ENCODE measurements at regions not wholly inside any gene's neighbourhood (a gene's known extent, or its start where the extent isn't known, plus 50 kb on each side); places are given as distances from the start of the nearest gene placed in this dataset.

DNA sequence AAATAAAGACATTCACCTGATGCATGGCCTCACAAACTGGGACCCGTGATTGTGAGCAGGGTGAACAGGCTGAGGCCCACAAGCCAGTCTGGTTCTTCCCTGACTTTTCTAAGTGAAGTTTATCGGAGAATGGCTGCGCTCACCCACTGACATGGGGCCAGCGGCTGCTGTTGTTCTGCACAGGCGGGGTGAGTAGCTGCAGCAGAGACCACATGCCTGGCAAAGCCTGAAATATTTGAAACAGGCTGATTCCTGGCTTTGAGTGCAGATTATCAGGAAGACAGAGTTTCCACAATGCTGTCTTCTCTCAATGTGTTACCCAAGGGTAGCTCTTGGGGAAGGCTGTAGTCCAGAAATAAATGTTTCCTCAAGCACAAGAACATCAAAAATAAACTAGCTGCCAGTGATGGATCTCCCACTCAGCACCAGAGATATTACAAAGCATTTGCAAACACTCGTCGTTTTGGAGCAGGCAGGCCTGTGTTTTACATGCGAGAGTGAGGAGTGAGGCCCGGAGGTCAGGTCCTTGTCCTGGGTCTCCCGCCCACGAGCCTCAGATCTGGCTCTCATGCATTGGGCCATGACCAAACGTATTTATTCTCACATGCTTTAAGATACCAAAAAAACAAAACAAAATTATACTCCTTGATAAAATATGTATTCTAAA, 647.1 kb downstream of the GALR1 start:
- no peak for ATAC-seq (ENCODE audit: low FRiP score)
- no peaks in the 10 kb centered on the region for H3K36me3 ChIP-seq (ENCODE audit: control insufficient read depth in 1 of 2, insufficient read depth in 2 of 2, low read length in 1 of 2)

DNA sequence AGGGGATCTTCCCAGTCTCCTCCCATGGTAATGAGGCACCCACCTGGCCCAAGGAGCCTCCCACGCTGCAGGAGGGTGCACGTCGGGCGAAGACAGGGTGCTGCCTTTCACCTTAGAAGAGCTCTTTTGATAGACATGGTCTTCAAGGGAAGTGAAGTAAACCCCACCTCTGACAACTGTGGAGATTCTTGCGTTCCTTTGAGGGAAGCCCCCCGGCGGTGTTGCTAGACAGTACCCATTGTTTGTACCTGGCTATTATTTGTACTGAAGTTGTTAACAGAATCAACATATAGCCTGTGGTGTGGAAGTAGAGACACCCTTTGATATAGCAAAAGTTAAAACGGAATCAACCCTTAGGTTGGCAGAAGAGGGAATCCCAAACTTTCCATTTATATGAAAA, 648.0 kb downstream of the GALR1 start:
- no peak overlapping the region for H3K4me3 ChIP-seq (ENCODE audit: low read length in 2 of 2)
- no peaks in the 10 kb centered on the region for H3K9me3 ChIP-seq (ENCODE audit: control insufficient read depth, low read length)
- DNase-seq (no peak), ATAC-seq (ENCODE audit: low FRiP score) (no peak)
- H3K4me1 ChIP-seq (ENCODE audit: control insufficient read depth in 1 of 2, insufficient read depth in 2 of 2, low read length in 2 of 2), result no peaks in the 10 kb centered on the region
- intact Hi-C loops (cut with DNase I), result no loop called here
- no peaks in the 10 kb centered on the region for H3K36me3 ChIP-seq (ENCODE audit: control insufficient read depth in 1 of 2, insufficient read depth in 2 of 2, low read length in 1 of 2)
- no peaks in the 10 kb centered on the region for H3K27me3 ChIP-seq (ENCODE audit: control insufficient read depth in 1 of 2, insufficient read depth in 2 of 2, low read length in 1 of 2)
- H3K27ac ChIP-seq (ENCODE audit: low read depth in 1 of 2, low read length in 2 of 2), result no peak overlapping the region
- WGBS, 2 donors, result 47 to 54% methylated on average over 8 of the region's 8 CpGs

More for the DNA sequence above, 647.1 kb downstream of the GALR1 start:
- Histone ChIP-seq H3K27me3 (ENCODE audit: control insufficient read depth in 1 of 2, insufficient read depth in 2 of 2, low read length in 1 of 2) (no peaks in the 10 kb centered on the region), H3K27ac (ENCODE audit: low read depth in 1 of 2, low read length in 2 of 2) (no peak overlapping the region), H3K4me3 (ENCODE audit: low read length in 2 of 2) (no peak overlapping the region), H3K4me1 (ENCODE audit: control insufficient read depth in 1 of 2, insufficient read depth in 2 of 2, low read length in 2 of 2) (no peaks in the 10 kb centered on the region), H3K9me3 (ENCODE audit: control insufficient read depth, low read length) (no peaks in the 10 kb centered on the region)
- intact Hi-C loops (cut with DNase I), result no loop called here
- 56 to 70% methylated on average over 12 of the region's 12 CpGs for WGBS, 2 donors
- DNase-seq, result no peak

DNA sequence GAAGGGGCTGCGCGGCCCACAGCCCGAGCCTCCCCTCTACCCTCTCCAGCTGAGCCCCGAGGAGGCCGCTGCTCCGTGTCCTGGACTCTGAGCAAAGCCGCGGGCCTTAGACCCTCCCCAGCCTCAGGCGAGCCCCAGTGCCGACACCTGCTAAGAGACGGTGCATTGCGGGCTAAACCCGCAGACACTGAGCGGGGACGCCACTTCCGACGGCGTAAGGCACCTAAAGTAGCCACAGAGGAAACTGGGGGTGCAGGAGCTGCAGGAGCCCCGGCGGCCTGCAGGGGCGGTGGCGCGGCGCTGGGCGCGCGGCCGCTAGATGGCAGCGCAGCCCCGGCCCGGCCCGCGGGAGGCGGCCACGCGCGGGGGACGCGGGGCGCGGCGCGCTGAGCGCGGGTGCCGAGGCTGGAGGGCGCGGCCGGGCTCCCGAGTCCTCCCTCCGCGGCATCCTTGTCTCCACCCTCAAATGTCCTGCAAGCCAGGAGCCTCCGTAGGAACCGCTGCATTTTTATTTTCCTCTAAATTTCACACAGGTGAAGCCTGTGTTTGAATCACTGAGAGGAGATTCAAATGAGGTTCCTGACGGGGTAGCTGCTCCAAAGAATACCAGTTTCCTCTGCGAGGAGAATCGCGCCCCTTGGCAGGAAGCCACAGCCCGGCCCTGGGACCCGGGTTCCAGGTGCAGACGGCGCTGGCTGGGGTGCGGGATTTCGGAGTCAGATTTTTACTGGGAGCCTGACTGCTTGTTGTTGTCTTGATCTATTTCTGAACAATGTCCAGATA, 650.5 kb downstream of the GALR1 start:
- Histone ChIP-seq H3K27me3 (ENCODE audit: control insufficient read depth in 1 of 2, insufficient read depth in 2 of 2, low read length in 1 of 2) (no peaks in the 10 kb centered on the region), H3K36me3 (ENCODE audit: control insufficient read depth in 1 of 2, insufficient read depth in 2 of 2, low read length in 1 of 2) (no peaks in the 10 kb centered on the region), H3K27ac (ENCODE audit: low read depth in 1 of 2, low read length in 2 of 2) (no peak overlapping the region), H3K4me3 (ENCODE audit: low read length in 2 of 2) (peak overlapping the region in 1 of 2 donors; percentile 27), H3K9me3 (ENCODE audit: control insufficient read depth, low read length) (no peaks in the 10 kb centered on the region), H3K4me1 (ENCODE audit: control insufficient read depth in 1 of 2, insufficient read depth in 2 of 2, low read length in 2 of 2) (no peaks in the 10 kb centered on the region)
- DNase-seq, result no peak
- 6 to 8% methylated on average over 46 to 64 of the region's 64 CpGs for WGBS, 2 donors
- intact Hi-C loops (cut with DNase I), result no loop called here
- peak; percentile 72 for ATAC-seq (ENCODE audit: low FRiP score)

DNA sequence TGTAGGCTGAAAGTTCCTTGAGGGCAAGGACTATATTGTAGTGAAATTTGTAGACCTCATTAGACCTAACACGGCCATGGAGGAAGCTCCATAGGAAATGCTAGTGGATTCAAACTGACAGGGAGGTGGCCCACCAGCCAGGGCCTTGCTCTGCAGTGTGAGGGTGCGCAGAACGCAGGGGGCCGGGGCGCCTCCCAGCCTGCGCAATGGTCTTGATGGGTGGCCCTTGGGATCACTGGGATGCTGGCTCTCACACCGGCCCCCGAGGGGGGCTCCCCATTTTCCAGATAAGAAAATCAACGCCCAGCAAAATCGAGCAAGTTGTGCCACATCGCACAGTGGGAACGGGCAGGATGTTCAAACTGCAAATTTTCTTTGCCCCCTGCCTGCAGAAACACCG, 655.4 kb downstream of the GALR1 start:
- no peaks in the 10 kb centered on the region for H3K4me1 ChIP-seq (ENCODE audit: control insufficient read depth in 1 of 2, insufficient read depth in 2 of 2, low read length in 2 of 2)
- ATAC-seq (ENCODE audit: low FRiP score) (no peak), DNase-seq (no peak)
- no peak overlapping the region for H3K27ac ChIP-seq (ENCODE audit: low read depth in 1 of 2, low read length in 2 of 2)
- 85 to 88% methylated on average over 13 of the region's 13 CpGs for WGBS, 2 donors
- no peaks in the 10 kb centered on the region for H3K27me3 ChIP-seq (ENCODE audit: control insufficient read depth in 1 of 2, insufficient read depth in 2 of 2, low read length in 1 of 2)
- intact Hi-C loops (cut with DNase I), result no loop called here
- H3K36me3 ChIP-seq (ENCODE audit: control insufficient read depth in 1 of 2, insufficient read depth in 2 of 2, low read length in 1 of 2), result no peaks in the 10 kb centered on the region
- no peaks in the 10 kb centered on the region for H3K9me3 ChIP-seq (ENCODE audit: control insufficient read depth, low read length)
- H3K4me3 ChIP-seq (ENCODE audit: low read length in 2 of 2), result no peak overlapping the region

DNA sequence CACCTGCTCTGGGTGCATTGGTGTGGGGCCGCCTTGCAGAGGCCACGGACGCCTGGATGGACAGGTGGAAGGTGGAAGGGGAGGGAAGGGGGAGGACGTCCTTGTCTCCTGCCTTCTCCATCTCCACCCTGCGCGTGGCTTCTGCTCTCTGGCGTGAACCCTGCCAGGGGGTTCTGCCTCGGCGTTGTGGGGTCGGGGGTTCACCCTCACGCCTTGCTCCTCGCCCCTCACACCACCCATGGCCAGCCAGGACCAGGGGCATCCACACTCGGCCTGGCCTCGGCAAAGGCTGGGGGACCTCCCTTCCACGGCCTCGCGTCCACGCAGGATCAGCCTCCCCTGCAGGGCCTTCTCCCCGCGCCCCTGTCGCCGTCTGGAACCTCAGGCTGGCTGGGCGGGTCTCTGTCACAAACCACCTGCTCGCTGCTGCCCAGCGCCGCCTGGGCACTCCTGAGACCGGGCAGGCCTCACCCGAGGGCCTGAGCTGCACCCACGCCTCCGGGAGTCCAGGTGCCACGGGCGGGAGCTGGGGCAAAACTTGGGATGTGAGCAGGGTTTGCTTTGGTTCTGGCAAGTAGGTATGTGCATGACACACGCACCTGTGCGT, 655.9 kb downstream of the GALR1 start:
- H3K27me3 ChIP-seq (ENCODE audit: control insufficient read depth in 1 of 2, insufficient read depth in 2 of 2, low read length in 1 of 2), result no peaks in the 10 kb centered on the region
- 89% methylated on average over 32 to 34 of the region's 34 CpGs for WGBS, 2 donors
- H3K9me3 ChIP-seq (ENCODE audit: control insufficient read depth, low read length), result no peaks in the 10 kb centered on the region
- no peak overlapping the region for H3K4me3 ChIP-seq (ENCODE audit: low read length in 2 of 2)
- H3K27ac ChIP-seq (ENCODE audit: low read depth in 1 of 2, low read length in 2 of 2), result no peak overlapping the region
- DNase-seq (no peak), ATAC-seq (ENCODE audit: low FRiP score) (no peak)
- no peaks in the 10 kb centered on the region for H3K36me3 ChIP-seq (ENCODE audit: control insufficient read depth in 1 of 2, insufficient read depth in 2 of 2, low read length in 1 of 2)
- H3K4me1 ChIP-seq (ENCODE audit: control insufficient read depth in 1 of 2, insufficient read depth in 2 of 2, low read length in 2 of 2), result no peaks in the 10 kb centered on the region
- intact Hi-C loops (cut with DNase I), result no loop called here

DNA sequence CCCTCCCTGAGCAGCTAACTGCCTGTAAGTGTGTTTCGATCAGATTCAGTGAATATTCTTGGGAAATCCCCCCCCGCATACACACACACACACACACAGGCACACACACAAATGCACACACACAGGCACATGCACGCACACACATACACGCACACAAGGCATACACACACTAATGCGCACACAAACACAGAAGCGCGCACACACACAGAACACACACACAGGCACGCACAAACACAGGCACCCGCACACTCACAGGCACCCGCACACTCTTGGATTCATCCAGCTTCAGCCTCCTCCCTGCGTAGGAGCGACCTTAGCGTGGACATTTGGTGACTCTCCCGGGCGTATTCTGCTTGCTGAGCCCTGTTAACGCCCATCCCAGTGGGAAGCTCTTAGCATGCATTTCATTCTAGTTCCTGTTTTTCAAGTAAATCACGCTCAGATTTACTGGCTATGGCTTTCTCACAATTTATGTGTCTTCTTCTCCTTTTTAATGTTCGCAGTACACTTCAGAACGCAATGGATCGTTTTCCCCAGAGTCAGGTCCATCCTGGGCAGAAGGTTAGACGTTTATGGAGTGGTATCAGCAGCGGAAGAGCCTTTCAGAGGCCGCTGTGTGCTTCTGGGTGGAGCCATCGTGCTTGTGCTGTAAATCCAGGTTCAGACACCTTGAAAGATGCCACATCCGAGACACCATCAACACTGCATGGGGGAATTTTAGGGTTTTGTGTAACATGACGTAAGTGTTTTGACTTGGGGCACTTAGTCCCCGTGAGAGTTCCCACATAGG, 656.6 kb downstream of the GALR1 start:
- Histone ChIP-seq H3K27ac (ENCODE audit: low read depth in 1 of 2, low read length in 2 of 2) (no peak overlapping the region), H3K27me3 (ENCODE audit: control insufficient read depth in 1 of 2, insufficient read depth in 2 of 2, low read length in 1 of 2) (no peaks in the 10 kb centered on the region), H3K4me1 (ENCODE audit: control insufficient read depth in 1 of 2, insufficient read depth in 2 of 2, low read length in 2 of 2) (no peaks in the 10 kb centered on the region), H3K4me3 (ENCODE audit: low read length in 2 of 2) (no peak overlapping the region), H3K9me3 (ENCODE audit: control insufficient read depth, low read length) (no peaks in the 10 kb centered on the region), H3K36me3 (ENCODE audit: control insufficient read depth in 1 of 2, insufficient read depth in 2 of 2, low read length in 1 of 2) (no peaks in the 10 kb centered on the region)
- DNase-seq (no peak), ATAC-seq (ENCODE audit: low FRiP score) (no peak)
- 65 to 70% methylated on average over 27 of the region's 27 CpGs for WGBS, 2 donors
- intact Hi-C loops (cut with DNase I), result no loop called here

DNA sequence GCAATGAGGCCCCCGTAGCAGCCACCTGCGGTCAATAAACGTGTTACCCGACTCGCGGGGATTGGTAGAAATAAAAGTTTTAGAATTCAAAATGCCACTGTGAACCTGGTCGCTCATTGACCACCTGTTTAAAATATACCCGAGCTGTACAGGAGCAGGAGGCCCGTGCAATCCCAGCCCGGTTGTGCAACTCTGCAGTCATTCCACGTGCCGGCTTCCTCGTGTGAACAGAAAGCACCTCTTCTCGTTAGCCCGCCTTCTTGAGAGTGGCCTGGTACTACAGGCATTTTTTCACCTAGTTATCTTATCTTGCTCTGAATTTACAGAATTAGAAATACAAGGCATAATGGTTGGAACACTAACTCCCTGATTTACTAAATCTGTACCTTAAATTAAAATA, 660.7 kb downstream of the GALR1 start:
- no peaks in the 10 kb centered on the region for H3K27me3 ChIP-seq (ENCODE audit: control insufficient read depth in 1 of 2, insufficient read depth in 2 of 2, low read length in 1 of 2)
- no peak overlapping the region for H3K4me3 ChIP-seq (ENCODE audit: low read length in 2 of 2)
- peaks cover 1% of the 10 kb centered on the region for H3K9me3 ChIP-seq (ENCODE audit: control insufficient read depth, low read length)
- no peaks in the 10 kb centered on the region for H3K36me3 ChIP-seq (ENCODE audit: control insufficient read depth in 1 of 2, insufficient read depth in 2 of 2, low read length in 1 of 2)
- intact Hi-C loops (cut with DNase I), result no loop called here
- H3K27ac ChIP-seq (ENCODE audit: low read depth in 1 of 2, low read length in 2 of 2), result no peak overlapping the region
- DNase-seq (no peak), ATAC-seq (ENCODE audit: low FRiP score) (no peak)
- 89 to 91% methylated on average over 15 of the region's 15 CpGs for WGBS, 2 donors
- H3K4me1 ChIP-seq (ENCODE audit: control insufficient read depth in 1 of 2, insufficient read depth in 2 of 2, low read length in 2 of 2), result no peaks in the 10 kb centered on the region

DNA sequence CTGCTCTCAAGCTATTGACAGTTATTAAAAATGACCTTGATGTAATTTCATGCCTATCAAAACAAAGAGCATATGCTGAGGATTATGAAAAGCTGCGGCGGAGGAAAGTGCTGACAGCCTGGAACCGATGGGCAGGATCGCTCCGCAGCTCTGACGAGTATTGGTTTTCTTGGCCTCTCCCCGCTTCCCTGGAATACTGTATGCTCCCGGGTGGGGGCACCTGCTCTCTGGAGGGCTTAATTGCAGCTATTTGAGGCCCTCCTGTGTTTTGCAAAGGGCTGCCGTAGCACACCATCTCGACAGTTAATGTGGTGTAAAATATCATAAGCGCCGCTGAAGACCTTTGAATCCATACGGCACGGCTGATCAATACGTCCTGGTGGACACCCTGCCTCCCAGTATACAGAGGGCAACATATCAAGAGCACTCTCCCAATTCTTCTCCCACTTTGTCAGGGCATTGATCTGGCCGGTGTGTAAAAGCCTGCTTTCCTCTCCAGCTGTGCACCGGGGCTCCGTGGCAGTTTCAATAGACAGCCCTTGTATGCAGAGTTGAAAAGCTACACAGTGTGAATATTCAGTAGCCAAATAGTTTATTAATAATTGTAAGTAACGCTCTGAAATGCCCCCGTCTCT, 662.4 kb downstream of the GALR1 start:
- intact Hi-C loops (cut with DNase I), result no loop called here
- no peaks in the 10 kb centered on the region for H3K36me3 ChIP-seq (ENCODE audit: control insufficient read depth in 1 of 2, insufficient read depth in 2 of 2, low read length in 1 of 2)
- DNase-seq (no peak), ATAC-seq (ENCODE audit: low FRiP score) (no peak)
- no peak overlapping the region for H3K27ac ChIP-seq (ENCODE audit: low read depth in 1 of 2, low read length in 2 of 2)
- no peaks in the 10 kb centered on the region for H3K4me1 ChIP-seq (ENCODE audit: control insufficient read depth in 1 of 2, insufficient read depth in 2 of 2, low read length in 2 of 2)
- H3K9me3 ChIP-seq (ENCODE audit: control insufficient read depth, low read length), result peaks cover 1% of the 10 kb centered on the region
- no peaks in the 10 kb centered on the region for H3K27me3 ChIP-seq (ENCODE audit: control insufficient read depth in 1 of 2, insufficient read depth in 2 of 2, low read length in 1 of 2)
- H3K4me3 ChIP-seq (ENCODE audit: low read length in 2 of 2), result no peak overlapping the region
- WGBS, 2 donors, result 40 to 51% methylated on average over 20 of the region's 20 CpGs

Measured in aorta (tissue), 5 donors.